NCI-H2196 treated with DMSO at 0.1 percent for 48 hours (cell line): ENCODE measurements at regions not wholly inside any gene's neighbourhood (a gene's known extent, or its start where the extent isn't known, plus 50 kb on each side); places are given as distances from the start of the nearest gene placed in this dataset.
"Not testable (repeated sequence)": the region's sequence is repeated elsewhere in the genome, so short reads cannot be mapped to it uniquely, and the experiment has no call there.

ENCODE experiments used
- DNase-seq: peaks from one replicate; lab custom pipeline; 2025; ENCODE audit not compliant: unreplicated experiment; lab: John Stamatoyannopoulos, UW

- DNase-seq: no peak
These were observed 755.7 kb downstream of the KCNA4 start for GRCh38 chr11:29260939-29261705.

GRCh38 chr11:29258411-29258810 is 758.4 kb downstream of the KCNA4 start:
- no peak for DNase-seq

- no peak for DNase-seq
These were observed 760.2 kb downstream of the KCNA4 start for GRCh38 chr11:29256580-29256979.

- DNase-seq: no peak
These were observed 761.4 kb downstream of the KCNA4 start for GRCh38 chr11:29255401-29255800.

- no peak for DNase-seq
These were observed 765.1 kb downstream of the KCNA4 start for GRCh38 chr11:29251738-29252137.

- no peak for DNase-seq
These were observed 767.1 kb downstream of the KCNA4 start for GRCh38 chr11:29249713-29250112.

- DNase-seq: no peak
These were observed 772.5 kb downstream of the KCNA4 start for GRCh38 chr11:29244355-29244754.

- no peak for DNase-seq
These were observed 773.2 kb downstream of the KCNA4 start for GRCh38 chr11:29243616-29244015.

GRCh38 chr11:29231991-29232390 is 784.8 kb downstream of the KCNA4 start:
- no peak for DNase-seq

GRCh38 chr11:29231586-29231985 is 785.2 kb downstream of the KCNA4 start:
- DNase-seq: no peak

- DNase-seq: no peak
These were observed 789.0 kb downstream of the KCNA4 start for GRCh38 chr11:29227811-29228210.

- DNase-seq: no peak
These were observed 792.0 kb downstream of the KCNA4 start for GRCh38 chr11:29224739-29225384.

- not testable (repeated sequence) for DNase-seq
These were observed 797.3 kb downstream of the KCNA4 start for GRCh38 chr11:29219531-29219930.

GRCh38 chr11:29217901-29218300 is 798.9 kb downstream of the KCNA4 start:
- DNase-seq: no peak

- DNase-seq: no peak
These were observed 802.0 kb downstream of the KCNA4 start for GRCh38 chr11:29214833-29215232.

- DNase-seq: no peak
These were observed 805.6 kb downstream of the KCNA4 start for GRCh38 chr11:29211202-29211601.

- no peak for DNase-seq
These were observed 806.4 kb downstream of the KCNA4 start for GRCh38 chr11:29210426-29210825.

- DNase-seq: no peak
These were observed 808.7 kb downstream of the KCNA4 start for GRCh38 chr11:29208117-29208516.

- DNase-seq: no peak
These were observed 815.9 kb downstream of the KCNA4 start for GRCh38 chr11:29200791-29201562.

- DNase-seq: no peak
These were observed 826.5 kb downstream of the KCNA4 start for GRCh38 chr11:29190313-29190712.

GRCh38 chr11:29187215-29187614 is 829.6 kb downstream of the KCNA4 start:
- DNase-seq: no peak
